ENCODE measurements at regions not wholly inside any gene's neighbourhood (a gene's known extent, or its start where the extent isn't known, plus 50 kb on each side); places are given as distances from the start of the nearest gene placed in this dataset.

GRCh38 chr5:98328015-98328414 lies 445.4 kb upstream of the RGMB start:
- TF ChIP-seq CTCF (conservative IDR thresholded peaks at IDR 0.05) (no peak), ZFX (IDR thresholded peaks at IDR 0.05) (no peak)

All from C4-2B (cell line).